ENCODE measurements at regions not wholly inside any gene's neighbourhood (a gene's known extent, or its start where the extent isn't known, plus 50 kb on each side); places are given as distances from the start of the nearest gene placed in this dataset.

DNA sequence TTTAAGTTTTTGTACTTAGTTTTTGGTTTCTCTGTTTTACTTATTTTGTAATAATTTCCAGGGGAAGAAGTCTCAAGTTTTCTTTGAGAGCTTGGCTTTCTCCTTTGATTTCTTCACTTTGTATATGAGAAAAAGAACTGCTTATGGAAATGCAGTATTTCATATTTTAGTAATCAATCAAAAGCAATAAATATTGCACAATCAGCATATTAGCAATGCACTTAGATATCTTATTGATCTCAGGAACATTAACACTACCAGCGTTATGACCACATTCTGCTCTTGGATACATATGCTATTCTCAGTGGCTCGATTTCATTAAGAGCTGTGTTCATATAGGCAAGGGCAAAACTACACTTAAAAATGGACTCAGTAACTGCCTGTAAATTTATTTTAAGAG is 381.0 kb upstream of the DMD start:
- Histone ChIP-seq H3K9me3 (ENCODE audit: control insufficient read depth, insufficient read depth, low read depth, low read length) (no peaks in the 10 kb centered on the region), H3K27ac (ENCODE audit: low read length) (no peak overlapping the region), H3K4me3 (ENCODE audit: low read depth in 2 of 2, low read length in 2 of 2) (no peak overlapping the region), H3K27me3 (ENCODE audit: control insufficient read depth, insufficient read depth, low read length) (no peaks in the 10 kb centered on the region), H3K36me3 (ENCODE audit: control insufficient read depth, insufficient read depth, low read length) (no peaks in the 10 kb centered on the region), H3K4me1 (ENCODE audit: control insufficient read depth, insufficient read depth, low read length) (no peaks in the 10 kb centered on the region)
- BruUV-seq (replicated peaks) = no TSS peak
- in situ Hi-C loops (cut with HindIII; ENCODE audit: low pct_unique_long_range_greater_than_20kb, low sequenced_read_pairs) = no loop called here
- CTCF ChIA-PET = no interaction called here
- intact Hi-C loops (cut with micrococcal nuclease; ENCODE audit: unreplicated experiment) = no loop called here
- DNase-seq (ENCODE audit: low read depth, low spot score) (no peak), ATAC-seq (no peak)
- TF ChIP-seq SIN3A (IDR thresholded peaks at IDR 0.05; ENCODE audit: borderline replicate concordance, insufficient read depth, low read depth, low read length) (no peak), POLR2AphosphoS5 (IDR thresholded peaks at IDR 0.05; ENCODE audit: low read depth, low read length) (no peak), TCF7L2 (IDR thresholded peaks at IDR 0.05; ENCODE audit: low read depth, low read length) (no peak)
- TF ChIP-seq, protein P1, sequence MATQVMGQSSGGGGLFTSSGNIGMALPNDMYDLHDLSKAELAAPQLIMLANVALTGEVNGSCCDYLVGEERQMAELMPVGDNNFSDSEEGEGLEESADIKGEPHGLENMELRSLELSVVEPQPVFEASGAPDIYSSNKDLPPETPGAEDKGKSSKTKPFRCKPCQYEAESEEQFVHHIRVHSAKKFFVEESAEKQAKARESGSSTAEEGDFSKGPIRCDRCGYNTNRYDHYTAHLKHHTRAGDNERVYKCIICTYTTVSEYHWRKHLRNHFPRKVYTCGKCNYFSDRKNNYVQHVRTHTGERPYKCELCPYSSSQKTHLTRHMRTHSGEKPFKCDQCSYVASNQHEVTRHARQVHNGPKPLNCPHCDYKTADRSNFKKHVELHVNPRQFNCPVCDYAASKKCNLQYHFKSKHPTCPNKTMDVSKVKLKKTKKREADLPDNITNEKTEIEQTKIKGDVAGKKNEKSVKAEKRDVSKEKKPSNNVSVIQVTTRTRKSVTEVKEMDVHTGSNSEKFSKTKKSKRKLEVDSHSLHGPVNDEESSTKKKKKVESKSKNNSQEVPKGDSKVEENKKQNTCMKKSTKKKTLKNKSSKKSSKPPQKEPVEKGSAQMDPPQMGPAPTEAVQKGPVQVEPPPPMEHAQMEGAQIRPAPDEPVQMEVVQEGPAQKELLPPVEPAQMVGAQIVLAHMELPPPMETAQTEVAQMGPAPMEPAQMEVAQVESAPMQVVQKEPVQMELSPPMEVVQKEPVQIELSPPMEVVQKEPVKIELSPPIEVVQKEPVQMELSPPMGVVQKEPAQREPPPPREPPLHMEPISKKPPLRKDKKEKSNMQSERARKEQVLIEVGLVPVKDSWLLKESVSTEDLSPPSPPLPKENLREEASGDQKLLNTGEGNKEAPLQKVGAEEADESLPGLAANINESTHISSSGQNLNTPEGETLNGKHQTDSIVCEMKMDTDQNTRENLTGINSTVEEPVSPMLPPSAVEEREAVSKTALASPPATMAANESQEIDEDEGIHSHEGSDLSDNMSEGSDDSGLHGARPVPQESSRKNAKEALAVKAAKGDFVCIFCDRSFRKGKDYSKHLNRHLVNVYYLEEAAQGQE (IDR thresholded peaks at IDR 0.05; ENCODE audit: insufficient read depth in 1 of 2, low read depth in 2 of 2, low read length in 1 of 2) = no peak
- TF ChIP-seq, protein P2, sequence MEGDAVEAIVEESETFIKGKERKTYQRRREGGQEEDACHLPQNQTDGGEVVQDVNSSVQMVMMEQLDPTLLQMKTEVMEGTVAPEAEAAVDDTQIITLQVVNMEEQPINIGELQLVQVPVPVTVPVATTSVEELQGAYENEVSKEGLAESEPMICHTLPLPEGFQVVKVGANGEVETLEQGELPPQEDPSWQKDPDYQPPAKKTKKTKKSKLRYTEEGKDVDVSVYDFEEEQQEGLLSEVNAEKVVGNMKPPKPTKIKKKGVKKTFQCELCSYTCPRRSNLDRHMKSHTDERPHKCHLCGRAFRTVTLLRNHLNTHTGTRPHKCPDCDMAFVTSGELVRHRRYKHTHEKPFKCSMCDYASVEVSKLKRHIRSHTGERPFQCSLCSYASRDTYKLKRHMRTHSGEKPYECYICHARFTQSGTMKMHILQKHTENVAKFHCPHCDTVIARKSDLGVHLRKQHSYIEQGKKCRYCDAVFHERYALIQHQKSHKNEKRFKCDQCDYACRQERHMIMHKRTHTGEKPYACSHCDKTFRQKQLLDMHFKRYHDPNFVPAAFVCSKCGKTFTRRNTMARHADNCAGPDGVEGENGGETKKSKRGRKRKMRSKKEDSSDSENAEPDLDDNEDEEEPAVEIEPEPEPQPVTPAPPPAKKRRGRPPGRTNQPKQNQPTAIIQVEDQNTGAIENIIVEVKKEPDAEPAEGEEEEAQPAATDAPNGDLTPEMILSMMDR (IDR thresholded peaks at IDR 0.05) = no peak
- POLR2A ChIA-PET = no interaction called here

GRCh38 chrX:33589316-33589715 is 378.0 kb upstream of the DMD start:
- CTCF ChIA-PET = no interaction called here
- H3K4me3 ChIP-seq (ENCODE audit: low read depth in 2 of 2, low read length in 2 of 2) = no peak overlapping the region
- BruUV-seq (replicated peaks) = no TSS peak
- POLR2A ChIA-PET = interaction anchor here (0.7 kb wide), 1 partner anchor 813 kb away, joined by 5 read pairs; no protein-coding TSS in a partner anchor
- no peaks in the 10 kb centered on the region for H3K27me3 ChIP-seq (ENCODE audit: control insufficient read depth, insufficient read depth, low read length)
- TF ChIP-seq, protein P2 (IDR thresholded peaks at IDR 0.05) = no peak
- TF ChIP-seq SIN3A (IDR thresholded peaks at IDR 0.05; ENCODE audit: borderline replicate concordance, insufficient read depth, low read depth, low read length) = no peak
- no peak for TF ChIP-seq POLR2AphosphoS5 (IDR thresholded peaks at IDR 0.05; ENCODE audit: low read depth, low read length)
- TF ChIP-seq TCF7L2 (IDR thresholded peaks at IDR 0.05; ENCODE audit: low read depth, low read length) = no peak
- TF ChIP-seq, protein P1 (IDR thresholded peaks at IDR 0.05; ENCODE audit: insufficient read depth in 1 of 2, low read depth in 2 of 2, low read length in 1 of 2) = no peak
- H3K4me1 ChIP-seq (ENCODE audit: control insufficient read depth, insufficient read depth, low read length) = no peaks in the 10 kb centered on the region
- no peaks in the 10 kb centered on the region for H3K36me3 ChIP-seq (ENCODE audit: control insufficient read depth, insufficient read depth, low read length)
- in situ Hi-C loops (cut with HindIII; ENCODE audit: low pct_unique_long_range_greater_than_20kb, low sequenced_read_pairs) = no loop called here
- DNase-seq (ENCODE audit: low read depth, low spot score) (no peak), ATAC-seq (no peak)
- no peak overlapping the region for H3K27ac ChIP-seq (ENCODE audit: low read length)
- intact Hi-C loops (cut with micrococcal nuclease; ENCODE audit: unreplicated experiment) = no loop called here
- no peaks in the 10 kb centered on the region for H3K9me3 ChIP-seq (ENCODE audit: control insufficient read depth, insufficient read depth, low read depth, low read length)

Measured in Panc1 (cell line).